ENCODE measurements at regions not wholly inside any gene's neighbourhood (a gene's known extent, or its start where the extent isn't known, plus 50 kb on each side); places are given as distances from the start of the nearest gene placed in this dataset.

GRCh38 chr17:79441356-79442160 lies 169.3 kb downstream of the RBFOX3 start:
- no peak for DNase-seq

GRCh38 chr17:79440251-79440650 lies 170.6 kb downstream of the RBFOX3 start:
- DNase-seq, result no peak

- no peak for DNase-seq
These were observed 171.4 kb downstream of the RBFOX3 start for GRCh38 chr17:79439493-79439892.

- no peak for DNase-seq
These were observed 172.1 kb downstream of the RBFOX3 start for GRCh38 chr17:79438546-79439334.

- no peak for DNase-seq
These were observed 172.8 kb downstream of the RBFOX3 start for GRCh38 chr17:79438058-79438457.

GRCh38 chr17:79437081-79437480 lies 173.8 kb downstream of the RBFOX3 start:
- DNase-seq, result no peak

GRCh38 chr17:79435962-79436361 lies 174.9 kb downstream of the RBFOX3 start:
- no peak for DNase-seq

GRCh38 chr17:79435296-79435695 lies 175.6 kb downstream of the RBFOX3 start:
- DNase-seq, result no peak

GRCh38 chr17:79434215-79434614 lies 176.6 kb downstream of the RBFOX3 start:
- DNase-seq, result no peak

GRCh38 chr17:79433379-79433778 lies 177.5 kb downstream of the RBFOX3 start:
- no peak for DNase-seq

GRCh38 chr17:79431175-79431574 lies 179.7 kb downstream of the RBFOX3 start:
- no peak for DNase-seq

- no peak for DNase-seq
These were observed 180.9 kb downstream of the RBFOX3 start for GRCh38 chr17:79429864-79430494.

- DNase-seq, result no peak
These were observed 181.9 kb downstream of the RBFOX3 start for GRCh38 chr17:79428988-79429387.

GRCh38 chr17:79427621-79428539 lies 183.0 kb downstream of the RBFOX3 start:
- DNase-seq, result no peak

GRCh38 chr17:79425686-79426085 lies 185.2 kb downstream of the RBFOX3 start:
- DNase-seq, result no peak

GRCh38 chr17:79424471-79425185 lies 186.2 kb downstream of the RBFOX3 start:
- no peak for DNase-seq

GRCh38 chr17:79423811-79424465 lies 186.9 kb downstream of the RBFOX3 start:
- no peak for DNase-seq

GRCh38 chr17:79422236-79422635 lies 188.6 kb downstream of the RBFOX3 start:
- DNase-seq, result no peak

GRCh38 chr17:79420318-79421243 lies 190.3 kb downstream of the RBFOX3 start:
- no peak for DNase-seq

GRCh38 chr17:79417476-79417988 lies 193.3 kb downstream of the RBFOX3 start:
- no peak for DNase-seq

Data from CD4-positive, alpha-beta T cell treated with Interleukin-6 for 4 hours (primary cell).